OCI-LY3 (cell line): ENCODE measurements at regions not wholly inside any gene's neighbourhood (a gene's known extent, or its start where the extent isn't known, plus 50 kb on each side); places are given as distances from the start of the nearest gene placed in this dataset.

Experiments
- EZH2phosphoT487 ChIP-seq: fragments of 200-600 bp; shearing (Covaris generic); IDR thresholded peaks from 2 replicates; pipeline ENCODE4 v1.6.1; 2018; ENCODE audit warnings: antibody characterized with exemption, mixed run types, low read depth
- TF ChIP-seq, protein P1 (sequence below): fragments of 200-600, 300-600 bp; sonication (generic); IDR thresholded peaks from 2 replicates; pipeline ENCODE4 v1.5.1; 2014; ENCODE audit warnings: antibody characterized with exemption, low read length, low read depth

DNA sequence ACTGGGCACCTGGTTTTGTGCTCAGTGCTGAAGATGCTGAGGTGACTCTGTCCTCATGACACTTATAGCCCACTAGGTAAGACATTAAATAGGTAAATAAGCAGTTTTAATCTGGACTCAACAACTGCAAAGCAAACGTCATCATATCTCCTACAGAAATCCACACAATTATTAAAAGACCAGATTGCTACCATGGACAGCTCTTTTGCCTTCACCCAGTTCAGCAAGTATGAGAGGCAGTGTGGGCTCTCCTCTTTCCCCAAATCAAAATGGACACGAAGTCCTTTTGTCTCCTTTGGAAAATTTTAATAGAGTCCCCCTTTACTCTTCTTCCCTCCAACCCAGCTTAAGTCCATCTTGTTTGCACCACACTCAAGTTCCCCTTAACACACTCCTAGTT is 171.1 kb downstream of the RPAP3 start:
- TF ChIP-seq, protein P1, sequence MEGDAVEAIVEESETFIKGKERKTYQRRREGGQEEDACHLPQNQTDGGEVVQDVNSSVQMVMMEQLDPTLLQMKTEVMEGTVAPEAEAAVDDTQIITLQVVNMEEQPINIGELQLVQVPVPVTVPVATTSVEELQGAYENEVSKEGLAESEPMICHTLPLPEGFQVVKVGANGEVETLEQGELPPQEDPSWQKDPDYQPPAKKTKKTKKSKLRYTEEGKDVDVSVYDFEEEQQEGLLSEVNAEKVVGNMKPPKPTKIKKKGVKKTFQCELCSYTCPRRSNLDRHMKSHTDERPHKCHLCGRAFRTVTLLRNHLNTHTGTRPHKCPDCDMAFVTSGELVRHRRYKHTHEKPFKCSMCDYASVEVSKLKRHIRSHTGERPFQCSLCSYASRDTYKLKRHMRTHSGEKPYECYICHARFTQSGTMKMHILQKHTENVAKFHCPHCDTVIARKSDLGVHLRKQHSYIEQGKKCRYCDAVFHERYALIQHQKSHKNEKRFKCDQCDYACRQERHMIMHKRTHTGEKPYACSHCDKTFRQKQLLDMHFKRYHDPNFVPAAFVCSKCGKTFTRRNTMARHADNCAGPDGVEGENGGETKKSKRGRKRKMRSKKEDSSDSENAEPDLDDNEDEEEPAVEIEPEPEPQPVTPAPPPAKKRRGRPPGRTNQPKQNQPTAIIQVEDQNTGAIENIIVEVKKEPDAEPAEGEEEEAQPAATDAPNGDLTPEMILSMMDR, result no peak
- TF ChIP-seq EZH2phosphoT487, result no peak
